ENCODE measurements at regions not wholly inside any gene's neighbourhood (a gene's known extent, or its start where the extent isn't known, plus 50 kb on each side); places are given as distances from the start of the nearest gene placed in this dataset.
A peak's percentile ranks its signal among the peaks of the same experiment; 100 is the strongest.

DNA sequence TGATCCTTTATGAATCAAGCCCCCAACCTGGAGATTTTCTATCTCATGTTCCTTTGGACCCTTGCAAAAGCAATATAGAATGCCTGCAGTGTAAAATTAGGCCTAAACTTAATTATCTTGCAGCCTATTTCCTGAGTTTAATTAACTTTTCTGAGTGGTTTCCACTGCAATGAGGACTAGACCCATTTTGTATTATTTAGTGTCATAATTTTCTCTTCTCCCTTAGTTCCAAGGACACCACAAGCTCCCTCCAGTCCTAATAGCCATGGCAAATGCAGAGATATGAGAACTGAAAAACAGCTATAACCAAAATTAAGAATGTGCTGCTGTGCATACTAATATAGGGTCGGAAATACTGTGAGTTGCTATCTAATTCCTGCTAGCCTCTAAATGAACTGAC, 90.9 kb upstream of the GRAMD2B start:
- DNase-seq (ENCODE audit: low spot score): no peak

DNA sequence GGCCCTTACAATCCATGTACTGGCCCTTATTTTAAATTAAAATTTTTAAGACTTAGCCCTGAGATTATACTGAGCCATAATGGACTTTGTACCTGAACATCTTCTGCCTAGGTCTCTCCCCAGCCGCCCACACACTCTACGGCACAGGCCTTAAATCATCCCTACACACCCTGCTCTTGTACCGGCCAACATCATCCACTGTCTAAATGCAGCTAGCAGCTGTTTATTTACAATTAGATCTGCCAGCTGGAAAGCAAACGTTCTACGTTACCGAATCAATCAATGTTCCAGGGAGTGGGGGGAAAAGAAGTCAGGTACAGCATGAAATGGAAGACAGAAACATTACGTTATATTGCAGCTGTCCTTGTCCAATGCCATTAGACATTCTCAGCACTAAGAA, 88.4 kb upstream of the GRAMD2B start:
- no peak for DNase-seq (ENCODE audit: low spot score)

DNA sequence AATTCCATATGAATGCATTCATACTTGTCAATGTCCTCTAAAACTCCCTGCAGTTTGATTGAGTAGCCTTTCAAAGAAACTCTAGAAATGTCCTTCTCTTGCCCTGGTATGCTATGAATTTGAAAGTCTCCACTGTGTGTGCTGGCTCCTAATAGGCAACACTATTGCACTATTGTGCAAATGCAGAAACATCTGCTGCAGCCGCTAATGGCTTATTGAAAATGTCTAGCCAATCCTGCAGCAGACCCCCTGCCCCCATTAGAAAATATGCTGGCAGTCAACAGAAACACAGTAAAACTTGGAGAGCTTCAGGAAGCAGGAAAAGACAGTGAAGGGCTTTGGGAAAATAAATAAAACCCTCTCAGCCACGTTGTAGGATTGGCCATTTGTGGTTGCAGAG, 87.3 kb upstream of the GRAMD2B start:
- no peak for DNase-seq (ENCODE audit: low spot score)

DNA sequence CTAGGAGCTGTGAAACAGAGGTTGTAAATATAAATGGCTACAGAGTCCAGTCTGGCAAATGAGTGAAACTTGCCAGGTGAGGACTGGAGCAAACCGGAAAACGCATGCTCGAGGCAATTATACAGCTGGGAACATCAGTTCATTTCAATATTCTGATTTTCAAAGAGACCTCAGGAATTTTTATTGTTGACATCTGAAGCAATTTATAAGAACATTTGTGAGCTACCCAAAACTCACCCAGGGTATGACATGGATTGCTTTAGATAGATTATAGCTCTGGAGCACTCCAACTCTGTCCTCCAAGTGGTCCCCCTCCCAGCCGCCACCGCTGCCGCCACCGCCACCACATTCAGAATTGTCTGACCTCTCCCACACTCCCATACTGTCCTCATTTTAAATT, 84.6 kb upstream of the GRAMD2B start:
- DNase-seq (ENCODE audit: low spot score): no peak

DNA sequence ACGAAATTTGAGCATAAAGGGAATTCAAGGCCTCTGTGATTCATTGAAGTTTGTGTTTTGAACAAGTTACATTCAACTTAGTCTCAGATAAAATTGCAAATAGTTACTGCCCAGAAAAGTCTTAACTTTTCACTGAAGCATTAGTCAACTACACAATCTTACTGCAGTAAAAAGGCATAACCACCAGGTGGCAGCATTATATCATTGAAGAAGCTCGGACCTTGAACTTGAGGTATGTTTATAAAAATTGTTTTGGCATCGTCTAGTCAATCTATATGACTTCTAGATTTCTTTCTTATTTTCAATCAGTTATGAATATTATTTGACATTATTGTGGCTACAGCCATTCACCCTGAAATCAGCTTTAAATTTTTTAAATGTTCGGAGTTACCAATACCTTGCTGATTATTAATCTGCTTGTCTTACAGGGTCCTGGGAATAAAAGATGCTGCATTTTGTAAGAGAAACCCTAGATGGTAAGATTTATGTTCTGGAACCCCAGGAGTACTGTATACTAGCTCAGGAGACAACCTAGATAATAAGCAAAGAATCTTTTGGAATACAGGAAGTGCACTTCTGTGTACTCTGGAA, 83.9 kb upstream of the GRAMD2B start:
- peak; percentile 43 for DNase-seq (ENCODE audit: low spot score)

DNA sequence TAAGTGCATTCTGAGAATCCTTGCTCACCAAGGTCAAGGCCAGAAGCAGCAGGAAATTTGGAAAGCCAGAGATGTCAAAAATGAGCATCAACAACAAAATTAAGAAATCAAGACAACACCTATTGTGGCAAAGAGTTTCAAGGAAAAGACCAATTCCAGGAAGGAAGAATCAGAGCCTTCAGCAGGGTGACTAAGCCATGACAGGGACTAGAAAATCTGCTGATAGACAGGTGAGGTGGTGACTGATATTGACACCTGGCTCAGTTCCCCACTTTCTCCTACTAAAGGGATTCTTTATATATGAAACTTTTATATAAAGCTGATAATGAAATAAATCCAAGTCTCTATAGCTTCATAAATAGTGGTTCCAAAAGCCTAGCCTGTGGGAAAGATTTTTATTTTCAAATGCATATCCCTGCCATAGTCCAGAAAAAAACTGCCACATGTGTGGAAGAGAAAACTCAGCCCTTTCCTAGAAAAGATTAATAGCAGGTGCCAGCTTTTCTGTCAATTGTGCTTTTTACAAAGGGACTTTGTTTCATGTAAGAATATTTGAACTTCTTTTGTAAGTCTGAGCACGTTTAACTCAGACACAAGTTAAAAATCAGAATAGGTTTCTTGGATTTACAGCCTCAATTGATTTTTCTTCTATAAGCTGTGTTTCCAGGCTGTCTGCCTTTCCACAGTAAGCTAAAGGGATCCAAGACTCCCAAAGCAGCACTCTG, 81.1 kb upstream of the GRAMD2B start:
- DNase-seq (ENCODE audit: low spot score): no peak

DNA sequence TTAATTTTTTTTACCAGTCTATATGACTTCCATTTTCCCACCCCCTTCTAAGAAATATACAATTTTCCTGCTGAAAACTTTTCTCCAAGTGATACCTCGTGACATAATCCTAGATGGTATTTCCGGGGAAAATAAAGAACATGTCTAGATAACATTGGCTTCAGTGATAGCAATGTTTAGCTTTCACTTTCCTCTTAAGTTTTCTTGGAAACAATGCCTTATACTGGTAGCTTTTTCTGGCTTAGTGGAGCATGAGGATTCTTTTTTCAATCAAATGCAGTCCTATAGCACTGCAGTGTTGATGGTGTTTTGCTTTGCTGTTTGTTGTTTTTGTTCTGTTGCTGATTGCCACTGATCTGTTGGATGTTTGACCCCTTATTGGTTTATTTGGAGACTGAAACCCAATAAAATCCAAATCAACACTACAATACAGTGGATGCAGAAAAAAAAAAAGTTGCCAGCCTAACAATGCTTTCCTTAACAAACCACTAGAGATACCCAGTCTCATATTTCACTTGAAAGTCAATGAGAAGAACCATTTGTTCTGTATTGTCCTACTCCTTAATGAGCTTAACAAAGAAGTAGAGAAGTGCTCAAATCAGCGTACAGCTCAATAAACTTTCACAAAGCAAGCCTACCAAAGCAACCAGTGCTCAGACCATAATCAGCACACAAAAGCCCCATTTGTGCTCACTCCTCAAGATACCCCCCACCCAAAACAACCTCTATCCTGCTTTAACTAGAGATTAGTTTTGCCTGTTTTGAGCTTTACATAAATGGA, 74.2 kb upstream of the GRAMD2B start:
- no peak for DNase-seq (ENCODE audit: low spot score)

DNA sequence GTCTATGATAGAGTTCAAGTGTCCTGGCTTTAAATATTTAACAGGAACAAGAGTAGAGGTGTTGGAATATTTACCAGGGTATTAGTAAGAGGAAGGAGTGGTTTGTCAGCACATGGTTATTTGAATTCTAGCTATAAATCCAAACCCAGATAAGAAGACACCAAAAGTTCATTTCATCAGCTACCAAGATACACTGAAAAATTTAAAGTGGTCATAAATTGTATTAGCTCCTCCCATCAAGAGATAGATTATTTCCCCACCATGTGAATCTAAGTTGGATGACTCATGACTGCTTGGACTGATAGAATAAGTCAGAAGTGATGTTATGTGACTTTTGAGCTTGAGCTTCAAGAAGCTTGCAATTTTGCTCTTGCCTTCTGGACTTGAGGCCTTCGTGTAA, 72.1 kb upstream of the GRAMD2B start:
- DNase-seq (ENCODE audit: low spot score): no peak

DNA sequence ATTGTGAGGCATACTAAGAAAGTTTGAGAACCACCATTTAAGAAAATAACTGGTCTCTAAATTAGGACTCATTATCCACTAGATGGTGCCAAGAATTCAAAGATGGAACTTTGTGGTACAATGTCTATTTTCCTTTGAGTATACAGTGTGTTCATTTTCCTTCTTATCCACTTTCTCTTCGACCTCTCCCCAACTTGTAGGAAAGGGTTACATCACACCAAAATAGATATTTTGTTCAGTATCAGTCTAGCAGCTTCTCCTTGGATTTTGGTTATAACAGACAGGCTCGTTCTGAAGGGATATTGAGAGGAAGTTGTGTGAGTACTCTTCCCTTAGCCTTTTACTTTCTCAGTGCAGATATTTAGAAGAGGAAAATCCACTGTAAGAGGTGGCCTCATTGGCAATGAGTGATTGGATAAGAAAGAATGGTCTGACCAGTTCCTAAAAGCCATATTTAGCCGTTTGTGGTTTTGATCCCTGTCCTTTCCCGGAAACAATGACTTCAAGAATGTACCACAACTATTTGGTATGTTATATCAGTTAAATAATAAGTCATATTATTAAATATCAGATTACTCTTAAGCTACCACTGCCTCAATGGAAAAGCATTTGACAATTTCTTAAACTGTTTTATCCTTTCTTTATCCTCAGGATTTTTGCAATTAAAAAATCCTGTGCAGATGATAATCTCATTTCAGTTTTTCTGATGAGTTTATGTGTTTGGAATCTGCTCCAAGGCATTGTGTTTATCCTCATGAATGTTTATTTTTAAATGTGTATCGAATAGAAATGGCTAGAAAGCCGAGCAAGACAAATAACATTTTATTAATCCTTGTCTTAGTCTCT, 69.0 kb upstream of the GRAMD2B start:
- DNase-seq (ENCODE audit: low spot score): peak; percentile 34

DNA sequence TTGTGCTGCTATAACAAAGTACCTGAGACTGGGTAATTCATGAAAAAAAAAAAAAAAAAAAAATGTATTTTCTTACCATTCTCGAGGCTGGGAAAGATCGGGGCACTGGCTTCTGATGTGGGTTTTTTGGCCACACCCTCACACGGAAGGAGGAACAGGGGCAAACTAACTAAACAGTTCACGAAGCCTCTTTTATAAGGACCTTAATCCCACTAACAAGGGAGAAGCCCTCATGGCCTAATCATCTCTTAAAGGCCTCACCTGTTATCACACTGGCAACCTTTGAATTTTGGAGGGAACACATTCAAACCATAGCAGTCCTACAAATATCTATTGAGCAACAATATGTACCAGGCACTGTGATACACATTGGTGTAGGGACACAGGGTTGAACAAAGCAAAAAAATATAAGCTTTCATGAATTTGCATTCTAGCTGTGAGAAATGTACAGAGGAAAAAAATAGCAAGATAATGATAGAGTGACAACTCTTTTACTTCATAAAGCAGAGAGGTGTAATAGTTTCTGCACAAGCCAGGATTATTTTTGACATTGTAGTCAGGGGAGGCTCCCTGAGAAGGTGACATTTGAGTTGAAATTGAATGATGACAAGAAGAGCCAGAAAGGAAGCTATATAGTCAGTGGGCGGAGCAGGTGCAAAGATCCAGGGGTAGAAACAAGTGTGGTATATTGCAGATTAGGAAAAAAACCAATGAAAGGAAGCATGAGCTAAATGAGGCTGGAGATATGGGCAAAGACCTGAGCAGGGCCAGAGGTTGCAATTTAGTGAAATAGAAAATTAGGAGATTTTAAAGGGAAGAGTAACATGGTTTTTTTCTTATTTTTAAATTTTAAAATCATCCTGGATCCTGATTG, 68.1 kb upstream of the GRAMD2B start:
- DNase-seq (ENCODE audit: low spot score): no peak

DNA sequence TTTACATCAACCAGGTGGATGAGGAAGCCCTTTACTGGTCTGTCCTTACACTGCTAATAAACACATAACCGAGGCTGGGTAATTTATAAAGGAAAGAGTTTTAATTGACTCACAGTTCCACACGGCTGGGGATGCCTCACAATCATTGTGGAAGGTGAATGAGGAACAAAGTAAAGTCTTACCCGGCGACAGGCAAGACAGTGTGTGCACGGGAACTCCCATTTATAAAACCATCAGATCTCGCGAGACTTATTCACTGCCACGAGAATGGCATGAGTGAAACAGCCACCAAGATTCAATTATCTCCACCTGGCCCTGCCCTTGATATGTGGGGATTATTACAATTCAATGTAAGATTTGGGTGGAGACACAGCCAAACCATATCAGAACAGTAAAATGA, 67.3 kb upstream of the GRAMD2B start:
- no peak for DNase-seq (ENCODE audit: low spot score)

DNA sequence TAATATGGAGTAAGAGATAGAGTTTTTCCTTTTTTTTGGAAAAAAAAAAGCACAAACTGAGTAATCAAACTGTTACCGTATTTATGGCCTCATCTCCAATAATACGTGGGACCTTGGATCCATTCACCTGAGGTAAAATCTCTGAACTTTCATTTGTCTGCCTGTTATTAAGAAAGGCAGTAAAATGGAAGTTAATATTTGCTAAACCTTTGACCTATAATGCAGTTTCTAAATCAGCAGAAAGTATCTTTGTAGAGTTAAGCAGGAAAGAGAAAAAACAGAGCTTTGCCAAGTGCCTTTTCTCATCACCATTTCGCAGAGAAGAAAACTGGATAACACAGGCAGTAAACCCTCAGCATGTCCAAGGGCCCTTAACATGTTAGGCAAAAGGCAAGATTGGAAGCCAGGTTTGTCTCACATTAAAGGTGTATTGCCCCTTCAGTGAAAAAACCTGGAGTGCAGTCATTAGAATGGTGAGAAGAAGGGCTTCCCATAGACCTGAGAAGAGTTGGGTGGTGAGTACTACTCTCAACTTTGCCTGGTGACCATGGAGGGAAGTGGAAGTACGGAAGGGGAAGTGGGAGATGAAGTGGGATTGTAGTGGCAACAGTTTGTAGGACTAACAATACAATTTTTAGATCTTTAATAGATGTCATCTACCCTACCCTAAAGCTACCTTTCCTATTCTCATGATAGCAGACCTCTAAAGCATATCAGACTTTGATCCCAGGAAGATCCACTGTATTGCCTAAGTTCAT, 65.4 kb upstream of the GRAMD2B start:
- no peak for DNase-seq (ENCODE audit: low spot score)

DNA sequence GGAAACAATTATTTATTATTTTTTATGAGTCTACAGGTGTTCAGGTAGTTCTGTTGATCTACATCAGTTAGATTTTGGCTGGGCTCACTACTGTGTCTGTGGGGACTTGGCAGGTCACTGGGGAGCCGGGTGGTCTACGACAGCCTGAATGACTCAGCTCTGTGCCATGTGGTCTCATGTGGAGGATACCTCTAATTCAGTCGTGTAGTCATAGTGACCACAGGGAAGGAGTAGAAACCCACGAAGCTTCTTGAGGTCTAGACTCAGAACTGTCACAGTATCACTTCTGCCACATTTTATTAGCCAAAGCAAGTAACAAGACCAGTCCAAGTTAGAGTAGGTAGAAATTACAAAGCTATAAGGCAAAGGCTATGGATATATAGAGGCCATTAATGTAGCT, 64.7 kb upstream of the GRAMD2B start:
- no peak for DNase-seq (ENCODE audit: low spot score)

DNA sequence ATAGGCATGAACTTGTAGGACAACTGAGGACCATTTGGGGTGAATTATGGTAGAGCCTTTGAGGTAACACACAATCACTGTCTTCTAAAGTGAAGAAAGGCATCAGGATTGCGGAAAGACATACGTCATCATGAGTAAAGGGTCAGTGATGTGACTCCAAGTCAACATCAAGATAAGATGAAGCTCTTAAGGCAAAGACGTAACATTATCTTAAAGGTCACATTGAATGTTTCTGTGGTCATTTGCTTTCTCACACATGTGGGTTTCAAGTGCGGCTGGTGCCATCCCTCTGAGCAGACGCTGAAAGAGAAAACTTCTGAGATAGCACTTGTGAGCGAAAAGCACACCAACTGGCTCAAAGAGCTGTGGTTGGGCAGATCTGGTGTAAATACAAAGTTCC, 63.3 kb upstream of the GRAMD2B start:
- DNase-seq (ENCODE audit: low spot score): no peak

DNA sequence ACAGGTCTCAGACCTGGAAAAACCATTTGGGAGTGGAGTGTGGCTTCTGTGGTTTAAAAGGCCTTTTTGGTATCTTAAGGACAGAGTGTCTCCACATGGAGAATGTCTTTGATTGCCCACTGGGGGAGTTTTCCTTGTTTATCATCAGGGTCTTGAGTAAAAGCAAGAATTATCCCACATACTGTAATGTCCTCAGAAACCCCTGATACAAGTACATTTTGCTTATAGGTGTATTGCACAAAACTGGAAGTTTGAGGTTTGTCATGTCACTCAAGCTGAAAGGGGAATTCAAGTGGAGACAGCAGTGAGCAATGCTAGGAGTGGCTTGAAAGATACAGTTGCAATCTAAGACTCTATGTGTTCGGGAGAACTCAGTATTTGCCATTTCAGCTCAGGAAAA, 62.7 kb upstream of the GRAMD2B start:
- DNase-seq (ENCODE audit: low spot score): no peak

DNA sequence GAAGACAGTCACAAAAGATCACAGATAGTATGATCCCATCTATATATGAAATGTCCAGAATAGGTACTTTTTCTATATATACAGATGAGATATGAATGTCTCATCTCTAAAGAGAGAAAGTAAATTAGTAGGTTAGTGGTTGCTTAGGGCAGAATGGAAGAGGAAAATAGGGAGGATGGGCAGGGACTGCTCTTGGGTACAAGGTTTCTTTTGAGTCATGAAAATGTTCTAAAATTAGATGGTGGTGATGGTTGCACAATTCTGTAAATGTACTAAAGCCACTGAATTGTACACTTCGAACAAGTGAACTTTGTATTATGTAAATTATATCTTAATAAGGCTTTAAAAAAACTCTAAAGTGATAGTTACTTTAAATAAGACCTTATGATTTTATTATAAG, 59.6 kb upstream of the GRAMD2B start:
- no peak for DNase-seq (ENCODE audit: low spot score)

DNA sequence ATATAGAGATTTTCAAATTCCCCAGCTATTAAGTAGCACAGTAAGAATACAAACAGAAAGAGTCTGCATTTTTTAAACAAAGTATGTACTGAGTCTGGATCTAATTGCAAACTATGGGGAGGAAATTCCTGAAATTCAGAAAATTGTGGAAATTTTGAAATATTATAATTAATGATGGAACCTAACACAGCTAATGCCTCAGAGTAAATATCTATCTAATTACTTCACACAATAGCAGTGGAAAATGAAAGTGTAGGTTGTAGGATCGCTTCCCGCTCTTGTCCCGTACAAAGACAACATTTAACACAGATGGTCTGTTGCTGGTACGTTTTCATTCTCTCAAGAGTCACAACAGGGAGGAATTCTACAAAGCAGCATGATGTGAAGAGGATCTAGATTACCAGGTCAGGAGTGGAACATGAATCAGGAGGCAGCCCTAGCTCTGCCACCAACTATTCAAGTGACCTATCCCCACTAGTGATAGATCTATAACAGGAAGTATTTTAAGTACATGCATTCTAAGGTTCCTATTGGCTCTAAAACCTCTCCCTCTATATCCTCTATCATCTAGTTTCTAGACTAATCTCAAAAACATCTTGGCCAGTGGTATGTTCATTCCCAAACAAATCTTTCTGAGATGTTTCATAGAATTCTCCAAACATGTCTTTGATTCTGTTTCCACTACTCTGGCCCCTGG, 58.9 kb upstream of the GRAMD2B start:
- DNase-seq (ENCODE audit: low spot score): no peak

DNA sequence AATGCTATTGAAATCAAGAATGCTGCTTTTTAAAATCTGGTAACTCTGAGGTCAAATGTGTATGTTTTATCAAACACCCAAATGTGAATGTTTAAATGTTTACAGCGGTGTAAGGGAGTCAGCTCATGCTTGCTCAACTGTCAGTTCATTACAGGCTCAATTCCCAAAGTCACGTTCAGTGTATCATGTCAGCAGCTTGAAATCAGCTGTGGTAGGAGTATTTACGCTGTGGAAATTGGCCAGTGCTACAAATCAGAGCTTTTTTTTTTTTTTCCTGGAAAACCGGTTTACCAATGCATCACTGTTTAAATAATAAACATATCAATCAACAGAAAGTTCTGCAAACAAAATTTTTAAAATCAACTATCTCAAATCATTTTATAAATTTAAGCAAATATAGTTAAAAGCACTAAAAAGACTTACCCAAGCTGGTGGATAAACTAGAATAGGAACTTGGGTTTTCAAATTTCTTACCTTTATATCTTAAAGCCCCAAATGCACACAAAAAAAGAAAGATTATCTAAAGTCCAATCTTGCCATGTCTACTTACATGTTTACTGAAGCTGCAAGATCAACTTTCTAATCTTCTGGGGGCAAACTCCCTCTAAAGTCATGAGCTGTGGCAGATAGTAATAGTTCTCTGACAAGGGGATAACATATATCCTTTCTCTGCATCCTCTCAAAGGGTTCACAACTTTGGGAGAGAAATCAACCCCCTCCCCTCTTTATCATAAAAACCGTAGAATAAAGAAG, 57.6 kb upstream of the GRAMD2B start:
- no peak for DNase-seq (ENCODE audit: low spot score)

DNA sequence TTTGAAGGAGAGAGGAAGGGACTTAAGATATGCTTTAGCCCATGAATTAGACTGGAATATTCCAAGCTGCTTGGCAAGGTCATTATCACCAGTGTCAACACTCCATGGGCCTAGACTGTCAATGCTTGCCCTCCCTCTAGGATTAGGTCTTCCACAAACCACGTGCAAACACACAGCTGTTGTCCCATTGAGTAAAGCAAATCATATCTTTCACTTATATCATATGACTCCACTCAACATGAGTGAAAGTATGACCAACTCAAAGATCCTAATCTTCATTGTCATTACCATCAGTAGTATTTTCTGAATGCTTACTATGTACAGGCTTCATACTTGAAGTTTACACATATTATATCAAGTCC, 57.0 kb upstream of the GRAMD2B start:
- DNase-seq (ENCODE audit: low spot score): no peak

Data from D341Med (cell line).